Activated T-cell treated with anti-CD3 and anti-CD28 coated beads, Interleukin-2, amount 50 U/mL, for 4 hours (primary cell): ENCODE measurements at regions not wholly inside any gene's neighbourhood (a gene's known extent, or its start where the extent isn't known, plus 50 kb on each side); places are given as distances from the start of the nearest gene placed in this dataset.

ENCODE experiments used
- ATAC-seq, 2 donors: fragments of 200-7000 bp; cut with Tn5 transposase; one replicate each; pipeline ENCODE4 v1.10.0; 2021
- DNase-seq: peaks from one replicate; pipeline ENCODE4 v3.0.0-alpha.2; 2020
- H3K27me3 Mint-ChIP-seq: one replicate; pipeline ENCODE4 v1.8.0; 2021; ENCODE audit warnings: low read depth, mixed read lengths
- H3K36me3 Mint-ChIP-seq: one replicate; pipeline ENCODE4 v1.8.0; 2022; ENCODE audit warnings: mixed read lengths; ENCODE audit not compliant: insufficient read depth
- H3K4me1 Mint-ChIP-seq: one replicate; pipeline ENCODE4 v1.8.0; 2021; ENCODE audit warnings: low read depth, mixed read lengths
- H3K4me3 Mint-ChIP-seq: one replicate; pipeline ENCODE4 v1.8.0; 2021; ENCODE audit warnings: mild to moderate bottlenecking, moderate library complexity, mixed read lengths
- H3K9me3 Mint-ChIP-seq: one replicate; pipeline ENCODE4 v1.8.0; 2021; ENCODE audit warnings: mixed read lengths

DNA sequence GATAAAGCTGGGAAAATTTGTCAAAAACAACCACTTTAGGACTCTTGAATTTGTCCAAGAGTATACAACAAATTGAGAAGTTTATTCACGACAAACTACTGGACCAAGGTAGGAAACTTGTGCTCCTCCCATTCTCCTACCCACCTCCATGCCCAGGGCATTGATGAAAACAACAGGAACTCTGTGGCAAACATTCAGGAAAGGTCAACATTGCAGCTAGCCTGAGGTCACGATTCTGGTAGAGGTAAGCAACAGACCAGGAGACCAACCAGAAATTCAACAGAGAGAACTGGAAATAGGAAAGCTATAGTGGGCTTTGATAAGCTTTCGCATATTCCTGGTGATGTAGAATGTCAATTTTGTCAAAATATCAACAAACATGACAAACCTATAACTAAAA is 209.1 kb upstream of the CTAGE1 start:
- H3K4me1 Mint-ChIP-seq = no peaks in the 10 kb centered on the region
- no peak for DNase-seq
- no peak overlapping the region for H3K4me3 Mint-ChIP-seq
- H3K9me3 Mint-ChIP-seq = peaks cover 3% of the 10 kb centered on the region
- H3K36me3 Mint-ChIP-seq = no peaks in the 10 kb centered on the region
- ATAC-seq = no peak
- H3K27me3 Mint-ChIP-seq = peaks cover 2% of the 10 kb centered on the region

DNA sequence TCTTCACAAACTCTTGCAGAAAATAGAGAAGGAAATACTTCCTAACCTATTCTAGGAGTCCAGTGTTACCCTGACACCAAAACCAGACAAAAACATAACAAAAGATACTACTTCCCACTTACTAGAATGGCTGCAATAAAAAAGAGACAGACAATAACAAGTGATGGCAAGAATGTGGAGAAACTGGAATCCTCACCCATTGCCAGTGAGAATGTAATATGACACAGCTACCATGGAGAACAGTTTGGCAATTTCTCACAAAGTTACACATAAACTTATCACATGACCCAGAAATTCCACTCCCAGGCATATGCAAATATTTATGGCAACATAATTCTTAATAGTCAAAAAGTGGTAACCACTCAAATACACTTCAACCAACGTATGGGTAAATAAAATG is 209.8 kb upstream of the CTAGE1 start:
- DNase-seq (no peak), ATAC-seq (no peak)
- Mint-ChIP-seq H3K27me3 (peaks cover 2% of the 10 kb centered on the region), H3K4me1 (no peaks in the 10 kb centered on the region), H3K36me3 (no peaks in the 10 kb centered on the region), H3K4me3 (no peak overlapping the region), H3K9me3 (peaks cover 3% of the 10 kb centered on the region)

DNA sequence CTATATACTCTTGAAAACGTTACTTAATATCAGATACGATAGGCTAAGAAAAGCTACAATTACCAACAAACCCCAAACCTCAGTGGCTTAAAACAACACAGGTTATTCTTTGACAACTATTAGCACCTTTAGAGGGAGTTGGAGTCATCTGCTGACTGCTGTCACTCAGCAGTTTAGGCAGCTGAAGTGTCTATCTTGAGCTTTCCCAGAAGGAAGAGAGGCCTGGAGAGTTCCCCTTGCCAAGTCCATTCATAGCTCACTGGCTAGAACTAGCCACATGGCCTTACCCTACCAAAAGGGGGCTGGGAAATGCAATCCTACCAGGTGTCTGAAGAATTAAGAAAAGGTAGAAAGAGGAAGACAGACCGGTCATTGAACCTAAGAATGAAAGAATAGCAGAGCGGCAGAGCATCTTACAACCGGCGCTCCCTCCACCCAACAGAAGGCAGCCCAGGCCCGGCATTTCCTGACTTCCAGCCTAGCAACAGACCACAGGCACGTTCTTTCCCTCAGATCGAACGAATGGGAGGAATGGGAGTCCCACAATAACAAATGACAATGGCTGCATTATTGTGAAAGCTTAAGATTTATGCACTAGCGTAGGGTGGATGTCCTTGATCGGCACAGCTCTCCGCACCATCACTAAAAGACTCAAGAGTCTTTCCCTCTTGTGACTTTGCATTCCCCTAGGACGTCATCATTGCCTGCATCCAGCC is 211.2 kb upstream of the CTAGE1 start:
- Mint-ChIP-seq H3K4me1 (no peaks in the 10 kb centered on the region), H3K4me3 (no peak overlapping the region), H3K36me3 (no peaks in the 10 kb centered on the region), H3K27me3 (peaks cover 2% of the 10 kb centered on the region), H3K9me3 (peaks cover 3% of the 10 kb centered on the region)
- DNase-seq (no peak), ATAC-seq (no peak)

DNA sequence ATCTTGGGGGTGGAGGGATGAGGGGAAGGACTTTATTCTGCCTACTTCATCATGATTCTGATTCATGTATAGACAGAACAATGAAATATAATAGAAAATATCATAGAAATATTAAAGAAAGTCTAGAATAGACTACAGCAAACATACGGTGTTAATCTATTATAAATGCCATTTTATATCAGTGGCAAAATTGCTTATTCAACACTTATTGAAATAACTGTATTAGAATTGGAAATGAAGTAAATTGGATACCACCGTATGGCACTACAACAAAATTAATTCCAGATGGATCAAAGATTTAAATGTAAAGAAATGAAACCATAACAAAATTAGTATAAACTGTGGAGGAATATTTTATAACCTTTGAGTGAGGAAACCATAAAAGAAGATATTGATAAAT is 213.3 kb upstream of the CTAGE1 start:
- ATAC-seq = no peak
- DNase-seq = no peak
- H3K9me3 Mint-ChIP-seq = peaks cover 2% of the 10 kb centered on the region
- H3K36me3 Mint-ChIP-seq = no peaks in the 10 kb centered on the region
- peaks cover under 1% of the 10 kb centered on the region for H3K27me3 Mint-ChIP-seq
- H3K4me3 Mint-ChIP-seq = no peak overlapping the region
- no peaks in the 10 kb centered on the region for H3K4me1 Mint-ChIP-seq

DNA sequence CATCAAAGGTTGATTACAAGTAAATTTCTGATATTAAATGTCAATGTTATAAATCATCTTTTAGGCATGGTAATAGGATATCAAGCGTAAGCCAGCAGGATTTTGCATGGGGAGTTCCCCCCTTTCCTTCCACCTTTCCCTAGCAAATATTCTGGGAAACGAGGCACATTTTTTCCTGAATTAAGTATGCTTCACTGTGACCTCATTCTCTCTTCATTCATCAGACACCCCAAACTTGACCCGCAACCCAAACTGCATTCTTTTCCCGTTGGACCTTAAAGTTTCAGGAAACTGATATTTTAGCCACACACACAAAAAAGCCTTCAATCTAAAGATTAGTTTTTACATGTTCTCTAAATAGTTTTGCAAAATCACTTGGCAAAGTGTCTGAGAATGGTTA is 214.5 kb upstream of the CTAGE1 start:
- Mint-ChIP-seq H3K4me1 (no peaks in the 10 kb centered on the region), H3K36me3 (no peaks in the 10 kb centered on the region), H3K4me3 (no peak overlapping the region), H3K27me3 (no peaks in the 10 kb centered on the region), H3K9me3 (peaks cover 6% of the 10 kb centered on the region)
- DNase-seq (no peak), ATAC-seq (no peak)

DNA sequence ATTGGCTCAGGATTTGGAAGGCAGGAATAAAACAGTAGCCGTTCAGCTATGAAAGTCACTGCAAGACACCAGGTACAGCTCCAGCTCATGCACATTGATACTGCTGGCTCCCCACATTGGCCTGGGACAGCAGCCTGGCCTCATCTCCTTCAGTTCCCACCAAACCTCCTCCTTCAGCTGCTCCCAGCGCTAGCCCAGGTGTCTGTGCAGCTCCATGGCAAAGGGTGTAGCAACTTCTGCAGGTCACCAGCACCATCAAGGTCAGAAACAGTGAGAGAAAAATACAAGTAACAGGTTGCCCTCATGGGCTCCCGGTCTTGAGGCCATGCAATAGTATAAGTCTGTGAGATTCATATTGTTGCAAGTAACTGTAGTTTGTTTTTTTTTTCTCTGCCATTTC is 216.7 kb upstream of the CTAGE1 start:
- DNase-seq = no peak
- Mint-ChIP-seq H3K9me3 (peaks cover 23% of the 10 kb centered on the region), H3K4me3 (no peak overlapping the region), H3K27me3 (peaks cover 3% of the 10 kb centered on the region), H3K4me1 (no peaks in the 10 kb centered on the region), H3K36me3 (no peaks in the 10 kb centered on the region)
- no peak for ATAC-seq

DNA sequence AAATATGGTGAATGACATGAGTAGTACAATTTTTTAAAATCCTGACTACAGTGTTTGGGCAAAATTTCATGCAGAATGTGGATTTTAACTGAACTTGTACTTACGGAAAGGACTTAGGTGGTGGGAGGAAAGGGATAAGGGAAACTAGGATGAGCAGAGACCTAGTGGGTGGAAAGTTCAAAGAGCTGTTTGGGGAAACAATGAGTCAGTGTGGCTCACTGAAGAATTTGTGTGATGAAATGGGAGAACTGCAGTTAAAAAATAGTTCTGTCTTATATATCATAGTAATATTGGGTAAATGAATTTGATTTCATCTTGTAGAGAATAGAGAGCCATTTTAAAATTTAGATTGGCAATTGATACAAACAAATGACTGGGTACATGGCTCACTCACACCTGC is 220.1 kb upstream of the CTAGE1 start:
- no peak for DNase-seq
- H3K4me3 Mint-ChIP-seq = no peak overlapping the region
- peaks cover 3% of the 10 kb centered on the region for H3K27me3 Mint-ChIP-seq
- no peak for ATAC-seq
- peaks cover 24% of the 10 kb centered on the region for H3K9me3 Mint-ChIP-seq
- H3K4me1 Mint-ChIP-seq = no peaks in the 10 kb centered on the region
- no peaks in the 10 kb centered on the region for H3K36me3 Mint-ChIP-seq

DNA sequence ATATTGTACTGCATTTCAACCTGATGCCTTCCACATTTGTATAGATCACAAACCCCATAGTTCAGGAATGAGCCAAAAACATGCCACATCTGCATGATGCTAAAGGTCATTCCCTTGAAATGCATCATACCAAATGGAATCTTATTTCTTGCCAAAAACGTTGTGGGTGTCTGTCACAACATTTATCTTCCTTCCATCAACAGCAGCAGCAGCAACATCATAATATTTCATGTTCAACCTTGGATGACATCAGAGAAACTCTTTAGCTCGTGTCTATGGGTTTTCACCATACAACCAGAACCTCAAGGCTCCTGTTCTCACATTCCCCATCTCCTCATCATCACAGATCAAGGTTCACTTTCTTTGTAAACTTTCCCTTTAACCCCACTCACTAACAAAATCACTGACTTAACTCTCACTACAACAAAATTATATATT is 221.3 kb upstream of the CTAGE1 start:
- peaks cover 3% of the 10 kb centered on the region for H3K27me3 Mint-ChIP-seq
- no peak overlapping the region for H3K4me3 Mint-ChIP-seq
- H3K4me1 Mint-ChIP-seq = no peaks in the 10 kb centered on the region
- no peak for ATAC-seq
- no peaks in the 10 kb centered on the region for H3K36me3 Mint-ChIP-seq
- no peak for DNase-seq
- H3K9me3 Mint-ChIP-seq = peaks cover 24% of the 10 kb centered on the region

DNA sequence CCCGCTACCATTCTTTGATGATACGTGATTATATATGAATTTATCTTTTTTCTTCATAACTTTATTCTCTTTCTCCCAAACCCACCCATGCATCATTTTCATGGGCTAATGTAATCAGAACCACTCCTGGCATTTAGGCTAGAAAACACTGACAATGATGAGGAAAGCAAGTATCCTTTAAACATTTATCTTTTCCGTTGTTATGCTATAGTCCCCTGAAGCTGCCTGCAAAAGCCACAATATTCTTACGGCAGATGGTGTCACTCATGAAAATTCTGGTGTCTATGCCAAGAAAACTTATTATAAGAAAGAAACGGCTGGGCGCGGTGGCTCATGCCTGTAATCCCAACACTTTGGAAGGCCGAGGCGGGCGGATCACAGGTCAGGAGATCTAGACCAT is 221.8 kb upstream of the CTAGE1 start:
- H3K4me1 Mint-ChIP-seq = no peaks in the 10 kb centered on the region
- ATAC-seq (no peak), DNase-seq (no peak)
- H3K4me3 Mint-ChIP-seq = no peak overlapping the region
- H3K27me3 Mint-ChIP-seq = peaks cover 3% of the 10 kb centered on the region
- H3K36me3 Mint-ChIP-seq = no peaks in the 10 kb centered on the region
- H3K9me3 Mint-ChIP-seq = peaks cover 24% of the 10 kb centered on the region

DNA sequence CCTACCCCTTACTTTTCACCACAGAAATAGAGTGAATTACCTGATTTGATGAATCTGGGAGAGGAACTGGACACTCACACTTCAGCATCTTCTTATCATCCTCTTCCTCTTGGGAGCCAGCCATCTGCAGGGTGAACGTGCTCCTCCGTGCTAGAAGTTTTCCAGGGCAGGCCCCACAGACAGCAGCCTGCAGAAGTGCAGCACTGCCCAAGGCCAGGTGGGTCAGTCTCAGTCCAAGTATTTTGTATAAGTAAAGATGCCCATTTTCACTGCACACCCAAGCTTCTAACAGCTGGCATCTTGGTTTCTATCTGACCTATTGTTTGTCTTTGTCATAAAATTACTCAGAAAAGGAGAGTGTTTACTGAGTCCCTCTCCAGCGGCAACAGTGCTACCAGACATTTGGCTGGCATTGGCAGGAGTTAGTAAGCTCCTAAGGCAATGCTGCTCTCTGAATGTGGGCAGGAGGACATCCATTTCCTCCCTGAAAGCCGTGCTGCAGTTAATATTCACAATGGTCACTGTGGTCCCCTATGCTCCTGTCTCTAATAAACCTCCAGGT is 222.6 kb upstream of the CTAGE1 start:
- Mint-ChIP-seq H3K27me3 (peaks cover 3% of the 10 kb centered on the region), H3K9me3 (peaks cover 24% of the 10 kb centered on the region), H3K36me3 (no peaks in the 10 kb centered on the region), H3K4me1 (no peaks in the 10 kb centered on the region), H3K4me3 (no peak overlapping the region)
- DNase-seq = no peak
- ATAC-seq = no peak

DNA sequence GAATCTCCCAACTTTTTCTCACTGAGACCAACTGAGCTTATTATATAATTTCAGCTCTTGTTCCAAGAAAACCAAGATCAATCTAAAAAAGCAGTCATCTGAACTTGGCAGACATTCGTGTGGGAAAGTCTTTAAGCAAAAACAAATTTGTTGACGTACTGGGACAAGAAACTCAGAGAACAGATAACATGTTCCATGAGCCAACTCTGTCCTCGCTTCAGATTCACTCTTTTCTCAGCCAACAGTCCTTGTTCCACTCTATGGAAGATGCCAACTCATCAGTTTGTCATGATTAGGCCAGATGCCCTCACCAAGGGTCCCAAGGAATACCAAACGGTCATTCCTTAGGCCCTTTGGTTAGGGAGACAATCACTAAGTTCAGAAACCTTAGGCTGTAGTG is 224.2 kb upstream of the CTAGE1 start:
- Mint-ChIP-seq H3K9me3 (peaks cover 19% of the 10 kb centered on the region), H3K4me1 (no peaks in the 10 kb centered on the region), H3K4me3 (no peak overlapping the region), H3K27me3 (peaks cover 3% of the 10 kb centered on the region), H3K36me3 (no peaks in the 10 kb centered on the region)
- DNase-seq (no peak), ATAC-seq (no peak)

DNA sequence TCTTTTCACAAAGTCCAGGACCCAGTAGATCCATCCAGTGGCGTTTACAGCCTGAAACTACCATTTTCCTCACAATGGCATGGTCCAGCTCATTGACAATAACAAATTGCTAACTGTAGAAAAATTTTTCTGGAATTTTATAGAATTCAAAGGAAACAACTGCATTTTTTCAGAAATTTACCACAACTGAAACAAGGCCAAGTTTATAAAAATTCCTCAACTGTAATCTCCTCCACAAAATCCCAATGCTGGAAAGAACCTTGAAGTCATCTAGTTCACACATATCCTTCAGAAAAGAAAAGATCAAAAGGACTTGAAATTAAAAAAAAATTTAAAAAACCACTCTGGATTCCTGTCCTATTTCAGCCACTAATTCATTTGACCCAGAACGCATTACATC is 226.0 kb upstream of the CTAGE1 start:
- DNase-seq (no peak), ATAC-seq (no peak)
- no peaks in the 10 kb centered on the region for H3K27me3 Mint-ChIP-seq
- no peak overlapping the region for H3K4me3 Mint-ChIP-seq
- H3K9me3 Mint-ChIP-seq = peaks cover 9% of the 10 kb centered on the region
- H3K4me1 Mint-ChIP-seq = no peaks in the 10 kb centered on the region
- H3K36me3 Mint-ChIP-seq = no peaks in the 10 kb centered on the region

DNA sequence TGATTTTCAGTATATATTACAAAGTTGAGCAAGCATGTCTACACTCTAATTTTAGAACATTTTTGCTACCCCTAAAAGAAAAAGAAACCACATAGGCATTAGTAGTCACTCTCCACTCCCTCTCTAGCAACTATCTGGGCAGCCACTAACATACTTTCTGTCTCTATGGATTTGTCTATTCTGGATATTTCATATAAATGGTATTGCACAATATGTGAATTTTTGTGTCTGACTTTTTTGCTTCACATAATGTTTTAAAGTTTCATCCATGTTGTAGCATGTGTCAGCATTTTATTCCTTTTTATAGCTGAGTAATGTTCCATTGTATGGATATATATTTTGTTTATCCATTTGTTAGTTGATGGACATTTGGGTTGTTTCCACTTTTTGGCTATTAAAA is 232.5 kb upstream of the CTAGE1 start:
- no peak for ATAC-seq
- Mint-ChIP-seq H3K27me3 (peaks cover 10% of the 10 kb centered on the region), H3K36me3 (no peaks in the 10 kb centered on the region), H3K4me1 (no peaks in the 10 kb centered on the region), H3K9me3 (peaks cover 14% of the 10 kb centered on the region), H3K4me3 (no peak overlapping the region)
- DNase-seq = no peak

DNA sequence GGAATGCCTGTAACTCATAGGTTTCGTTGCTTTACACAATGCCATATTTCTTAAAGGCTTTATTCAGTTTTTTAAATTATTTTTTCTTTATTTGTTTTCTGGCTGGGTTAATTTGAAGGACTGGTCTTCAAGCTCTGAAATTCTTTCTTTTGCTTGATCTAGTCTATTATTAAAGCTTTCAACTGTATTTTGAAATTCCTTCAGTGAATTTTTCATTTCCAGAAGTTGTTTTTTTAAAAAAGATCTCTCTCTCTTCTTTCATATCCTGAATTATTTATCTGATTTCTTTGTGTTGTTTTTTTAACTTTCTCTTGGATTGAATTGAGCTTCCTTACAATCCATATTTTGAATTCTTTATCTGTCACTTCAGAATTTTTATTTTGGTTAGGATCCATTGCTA is 239.9 kb upstream of the CTAGE1 start:
- Mint-ChIP-seq H3K4me1 (no peaks in the 10 kb centered on the region), H3K4me3 (no peak overlapping the region), H3K36me3 (no peaks in the 10 kb centered on the region), H3K27me3 (peaks cover 21% of the 10 kb centered on the region), H3K9me3 (peaks cover 28% of the 10 kb centered on the region)
- DNase-seq (no peak), ATAC-seq (no peak)

DNA sequence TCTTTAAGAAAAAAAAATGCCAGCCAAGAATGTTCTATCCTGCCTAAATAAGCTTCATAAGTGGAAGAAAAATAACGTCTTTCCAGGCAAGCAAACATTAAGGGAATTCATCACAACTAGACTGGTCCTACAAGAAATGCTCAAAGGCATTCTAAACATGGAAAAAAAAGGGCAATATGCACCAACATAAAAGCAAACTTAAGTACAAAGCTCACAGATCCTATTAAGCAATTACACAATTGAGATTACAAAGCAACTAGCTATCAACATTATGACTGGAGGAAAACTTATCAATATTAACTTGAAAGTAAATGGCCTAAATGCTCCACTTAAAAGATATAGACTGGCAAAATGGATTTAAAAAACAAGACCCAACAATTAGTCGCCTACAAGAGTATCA is 240.6 kb upstream of the CTAGE1 start:
- ATAC-seq (no peak), DNase-seq (no peak)
- Mint-ChIP-seq H3K4me1 (no peaks in the 10 kb centered on the region), H3K9me3 (peaks cover 29% of the 10 kb centered on the region), H3K4me3 (no peak overlapping the region), H3K27me3 (peaks cover 21% of the 10 kb centered on the region), H3K36me3 (no peaks in the 10 kb centered on the region)
